ENCODE measurements at regions not wholly inside any gene's neighbourhood (a gene's known extent, or its start where the extent isn't known, plus 50 kb on each side); places are given as distances from the start of the nearest gene placed in this dataset.

DNA sequence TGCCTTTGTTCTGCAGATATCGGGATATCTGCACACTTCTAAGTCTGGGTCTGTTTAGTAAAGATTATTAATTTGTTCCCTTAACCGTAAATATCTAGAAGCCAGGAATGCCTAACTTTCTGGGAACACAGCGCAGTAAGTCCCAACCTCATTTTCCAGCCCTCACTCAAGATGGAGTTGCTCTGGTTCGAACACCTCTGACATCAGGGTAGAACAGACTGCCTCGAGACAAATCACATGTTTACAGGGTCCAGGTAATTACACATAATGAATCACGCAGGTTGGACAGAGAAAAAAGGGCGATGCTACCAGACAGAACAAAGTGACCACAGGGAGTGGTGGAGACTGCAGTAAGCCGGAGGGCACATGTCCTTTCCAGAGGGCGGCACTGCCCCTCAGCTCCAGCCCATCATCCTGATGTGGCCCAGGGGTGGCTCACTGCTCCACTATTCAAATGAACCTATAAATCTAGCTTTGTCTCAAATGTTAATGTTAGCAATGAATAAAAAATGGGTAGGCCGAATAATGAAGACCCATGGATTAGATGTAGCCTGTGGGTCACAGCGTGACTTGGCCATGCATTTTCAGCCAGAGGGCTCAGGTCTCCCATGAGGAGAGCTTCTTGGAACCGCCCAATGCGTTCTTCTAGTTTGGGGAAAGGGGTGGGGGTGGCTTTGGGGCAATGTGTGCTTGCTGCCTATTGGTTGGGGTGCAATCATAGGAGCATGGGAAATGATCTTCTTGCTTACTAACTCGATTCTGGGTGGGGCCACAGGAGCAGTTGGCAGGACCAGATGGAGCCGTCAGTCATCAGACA, 159.0 kb upstream of the SFSWAP start:
- DNase-seq (ENCODE audit: unreplicated experiment) = peak; percentile 12
- Mint-ChIP-seq H3K36me3 (ENCODE audit: insufficient read depth, unreplicated experiment) (no peaks in the 10 kb centered on the region), H3K4me1 (ENCODE audit: insufficient read depth, unreplicated experiment) (no peaks in the 10 kb centered on the region), H3K9me3 (ENCODE audit: unreplicated experiment) (no peaks in the 10 kb centered on the region), H3K27ac (ENCODE audit: low read depth, unreplicated experiment) (no peak overlapping the region), H3K4me3 (ENCODE audit: unreplicated experiment) (no peak overlapping the region), H3K27me3 (ENCODE audit: insufficient read depth, unreplicated experiment) (peaks cover 7% of the 10 kb centered on the region)
- BruUV-seq (replicated peaks) = no TSS peak
- ChIA-PET CTCF (interaction anchor here (0.6 kb wide), 1 partner anchor 11 kb away, joined by 3 read pairs; no protein-coding TSS in a partner anchor), POLR2A (no interaction called here)
- intact Hi-C loops (cut with micrococcal nuclease) = loop anchor here (10.0 kb wide), 1 partner anchor 637 kb away; no protein-coding TSS in a partner anchor
- TF ChIP-seq, protein P1, sequence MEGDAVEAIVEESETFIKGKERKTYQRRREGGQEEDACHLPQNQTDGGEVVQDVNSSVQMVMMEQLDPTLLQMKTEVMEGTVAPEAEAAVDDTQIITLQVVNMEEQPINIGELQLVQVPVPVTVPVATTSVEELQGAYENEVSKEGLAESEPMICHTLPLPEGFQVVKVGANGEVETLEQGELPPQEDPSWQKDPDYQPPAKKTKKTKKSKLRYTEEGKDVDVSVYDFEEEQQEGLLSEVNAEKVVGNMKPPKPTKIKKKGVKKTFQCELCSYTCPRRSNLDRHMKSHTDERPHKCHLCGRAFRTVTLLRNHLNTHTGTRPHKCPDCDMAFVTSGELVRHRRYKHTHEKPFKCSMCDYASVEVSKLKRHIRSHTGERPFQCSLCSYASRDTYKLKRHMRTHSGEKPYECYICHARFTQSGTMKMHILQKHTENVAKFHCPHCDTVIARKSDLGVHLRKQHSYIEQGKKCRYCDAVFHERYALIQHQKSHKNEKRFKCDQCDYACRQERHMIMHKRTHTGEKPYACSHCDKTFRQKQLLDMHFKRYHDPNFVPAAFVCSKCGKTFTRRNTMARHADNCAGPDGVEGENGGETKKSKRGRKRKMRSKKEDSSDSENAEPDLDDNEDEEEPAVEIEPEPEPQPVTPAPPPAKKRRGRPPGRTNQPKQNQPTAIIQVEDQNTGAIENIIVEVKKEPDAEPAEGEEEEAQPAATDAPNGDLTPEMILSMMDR (IDR thresholded peaks at IDR 0.05; ENCODE audit: unreplicated experiment) = no peak

DNA sequence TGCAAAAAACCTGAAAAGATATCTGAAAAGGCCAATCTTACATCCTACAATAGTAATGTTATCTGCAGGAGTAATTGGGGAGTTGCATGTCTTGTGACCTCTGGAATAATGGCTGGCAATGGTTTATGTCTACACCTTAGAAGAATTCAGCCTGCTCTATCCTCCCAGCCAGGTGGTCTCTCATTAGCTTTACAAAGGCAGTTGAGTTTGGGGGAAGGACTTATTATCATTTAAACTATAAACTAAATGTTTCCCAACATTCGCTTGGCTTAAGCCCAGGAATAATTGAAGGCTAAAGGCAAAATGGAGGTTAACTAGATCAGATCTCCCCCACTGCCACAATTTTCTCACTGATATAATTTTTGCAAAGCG, 158.4 kb upstream of the SFSWAP start:
- BruUV-seq (replicated peaks) = no TSS peak
- no peak overlapping the region for H3K27ac Mint-ChIP-seq (ENCODE audit: low read depth, unreplicated experiment)
- no peak overlapping the region for H3K4me3 Mint-ChIP-seq (ENCODE audit: unreplicated experiment)
- intact Hi-C loops (cut with micrococcal nuclease) = loop anchor here (10.0 kb wide), 1 partner anchor 638 kb away; no protein-coding TSS in a partner anchor
- H3K4me1 Mint-ChIP-seq (ENCODE audit: insufficient read depth, unreplicated experiment) = no peaks in the 10 kb centered on the region
- CTCF ChIA-PET = interaction anchor here (0.6 kb wide), 1 partner anchor 10 kb away, joined by 3 read pairs; no protein-coding TSS in a partner anchor
- no peaks in the 10 kb centered on the region for H3K9me3 Mint-ChIP-seq (ENCODE audit: unreplicated experiment)
- no peak for DNase-seq (ENCODE audit: unreplicated experiment)
- TF ChIP-seq, protein P1 (IDR thresholded peaks at IDR 0.05; ENCODE audit: unreplicated experiment) = no peak
- H3K36me3 Mint-ChIP-seq (ENCODE audit: insufficient read depth, unreplicated experiment) = no peaks in the 10 kb centered on the region
- peaks cover under 1% of the 10 kb centered on the region for H3K27me3 Mint-ChIP-seq (ENCODE audit: insufficient read depth, unreplicated experiment)
- POLR2A ChIA-PET = no interaction called here

DNA sequence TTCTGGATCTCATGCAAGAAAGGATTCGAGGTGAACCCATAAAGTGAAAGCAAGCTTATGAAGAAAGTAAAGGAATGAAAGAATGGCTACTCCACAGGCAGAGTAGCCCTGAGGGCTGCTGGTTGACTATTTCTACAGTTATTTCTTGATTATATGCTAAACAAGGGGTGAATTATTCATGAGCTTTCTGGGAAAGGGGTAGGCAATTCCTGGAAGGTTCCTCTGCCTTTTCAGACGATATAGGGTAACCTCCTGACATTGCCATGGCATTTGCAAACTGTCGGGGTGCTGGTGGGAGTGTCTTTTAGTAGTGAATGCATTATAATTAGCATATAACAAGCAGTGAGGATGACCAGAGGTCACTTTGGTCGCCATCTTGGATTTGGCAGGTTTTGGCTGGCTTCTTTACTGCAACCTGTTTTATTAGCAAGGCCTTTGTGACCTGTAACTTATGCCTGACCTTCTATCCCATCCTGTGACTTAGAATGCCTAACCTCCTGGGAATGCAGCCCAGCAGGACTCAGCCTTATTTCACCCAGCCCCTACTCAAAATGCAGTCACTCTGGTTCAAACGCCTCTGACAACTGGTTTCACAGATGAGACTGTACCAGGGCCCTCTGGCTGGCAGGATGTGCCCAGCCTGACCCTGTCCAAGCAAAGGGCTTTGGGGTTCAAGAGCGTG, 157.7 kb upstream of the SFSWAP start:
- TF ChIP-seq, protein P1 (IDR thresholded peaks at IDR 0.05; ENCODE audit: unreplicated experiment) = no peak
- no peaks in the 10 kb centered on the region for H3K27me3 Mint-ChIP-seq (ENCODE audit: insufficient read depth, unreplicated experiment)
- BruUV-seq (replicated peaks) = no TSS peak
- H3K4me1 Mint-ChIP-seq (ENCODE audit: insufficient read depth, unreplicated experiment) = no peaks in the 10 kb centered on the region
- no peaks in the 10 kb centered on the region for H3K36me3 Mint-ChIP-seq (ENCODE audit: insufficient read depth, unreplicated experiment)
- DNase-seq (ENCODE audit: unreplicated experiment) = no peak
- H3K9me3 Mint-ChIP-seq (ENCODE audit: unreplicated experiment) = no peaks in the 10 kb centered on the region
- intact Hi-C loops (cut with micrococcal nuclease) = loop anchor here (10.0 kb wide), 1 partner anchor 638 kb away; no protein-coding TSS in a partner anchor
- POLR2A ChIA-PET = no interaction called here
- CTCF ChIA-PET = interaction anchor here (0.6 kb wide), 1 partner anchor 158 kb away, joined by 3 read pairs; the partner anchor contains the start of gene SFSWAP
- H3K4me3 Mint-ChIP-seq (ENCODE audit: unreplicated experiment) = no peak overlapping the region
- H3K27ac Mint-ChIP-seq (ENCODE audit: low read depth, unreplicated experiment) = no peak overlapping the region

DNA sequence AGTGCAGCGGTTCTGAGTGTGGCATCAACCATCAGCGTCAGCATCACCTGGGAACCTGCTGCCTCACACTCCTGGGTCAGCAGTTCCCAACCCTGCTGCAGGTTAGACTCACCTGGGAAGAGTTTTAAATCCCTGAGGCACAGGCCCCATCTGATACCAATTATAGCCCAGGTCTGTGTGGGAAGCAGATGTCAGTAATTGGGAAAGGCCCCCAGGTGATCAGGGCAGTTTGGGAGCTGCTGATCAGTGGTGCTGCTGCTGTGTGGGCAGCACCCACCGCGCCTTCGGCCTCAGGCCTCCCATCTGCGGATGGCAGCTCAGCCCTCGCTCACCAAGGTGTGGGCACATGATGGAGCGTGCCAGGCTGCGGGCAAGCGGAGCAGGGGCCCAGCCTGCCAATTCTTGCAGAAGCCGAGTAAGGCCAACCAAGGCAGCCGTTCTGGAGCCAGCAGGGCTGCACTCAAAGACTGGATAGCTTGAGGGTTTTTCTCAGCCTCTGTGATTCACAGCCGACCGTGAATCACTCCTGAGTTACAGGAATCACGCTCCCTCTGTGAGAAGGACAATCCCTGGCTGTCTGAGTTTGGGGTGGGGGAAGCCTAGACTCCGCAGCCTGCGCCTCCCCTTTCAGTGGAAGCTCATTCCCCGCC, 155.6 kb upstream of the SFSWAP start:
- TF ChIP-seq, protein P1 (IDR thresholded peaks at IDR 0.05; ENCODE audit: unreplicated experiment) = no peak
- no peaks in the 10 kb centered on the region for H3K36me3 Mint-ChIP-seq (ENCODE audit: insufficient read depth, unreplicated experiment)
- no peak overlapping the region for H3K4me3 Mint-ChIP-seq (ENCODE audit: unreplicated experiment)
- H3K9me3 Mint-ChIP-seq (ENCODE audit: unreplicated experiment) = no peaks in the 10 kb centered on the region
- peak; percentile 75 for DNase-seq (ENCODE audit: unreplicated experiment)
- no TSS peak for BruUV-seq (replicated peaks)
- H3K4me1 Mint-ChIP-seq (ENCODE audit: insufficient read depth, unreplicated experiment) = no peaks in the 10 kb centered on the region
- intact Hi-C loops (cut with micrococcal nuclease) = loop anchor here (10.0 kb wide), 1 partner anchor 641 kb away; no protein-coding TSS in a partner anchor
- ChIA-PET CTCF (interaction anchor here (0.8 to 1.6 kb wide), 4 partner anchors 13 to 451 kb away, joined by 3 to 4 read pairs (median 3); no protein-coding TSS in a partner anchor), POLR2A (interaction anchor here (0.6 to 0.7 kb wide), 2 partner anchors 183 to 514 kb away, joined by 3 to 4 read pairs; no protein-coding TSS in a partner anchor)
- H3K27ac Mint-ChIP-seq (ENCODE audit: low read depth, unreplicated experiment) = no peak overlapping the region
- H3K27me3 Mint-ChIP-seq (ENCODE audit: insufficient read depth, unreplicated experiment) = no peaks in the 10 kb centered on the region

All from MCF 10A (cell line).